K562 (cell line): ENCODE measurements at regions not wholly inside any gene's neighbourhood (a gene's known extent, or its start where the extent isn't known, plus 50 kb on each side); places are given as distances from the start of the nearest gene placed in this dataset.
A peak's percentile ranks its signal among the peaks of the same experiment; 100 is the strongest.

Experiments used
- ATAC-seq: fragments of 200-7000 bp; cut with Tn5 transposase; 3 replicates; pipeline ENCODE4 v1.9.1; 2020; ENCODE audit warnings: moderate library complexity
- BruUV-seq: library from RNA; stranded (reverse); fragments of 400-500 nt; replicated peaks from 2 replicates; lab custom pipeline; 2021; lab: Mats Ljungman, UMichigan
- CTCF ChIA-PET: fragments of 300-600 bp; formaldehyde crosslinking; extraction: SDS; loops from one replicate; lab custom pipeline; 2021; ENCODE audit warnings: low intra/inter-chr PET ratio; lab: Yijun Ruan, JAX
- POLR2A ChIA-PET: fragments of 300-600, 350-650 bp; sonication (Branson Sonifier 250); formaldehyde crosslinking; extraction: SDS; loops from one replicate; lab custom pipeline; 2021; ENCODE audit warnings: antibody characterized with exemption, inconsistent platforms; lab: Yijun Ruan, JAX
- DNase-seq, 4 experiments: peaks; one replicate each; pipeline versions ENCODE4 v3.0.0 to v3.0.0-alpha.2; 2011 to 2018; ENCODE audit warnings: low spot score in 3 of 4, mixed read lengths in 3 of 4; ENCODE audit errors: extremely low read depth in 1 of 4
- FAIRE-seq: peaks from 2 replicates; lab custom pipeline; 2011; peaks lifted over from hg19 to GRCh38; lab: Jason Lieb, UNC
- H2AFZ ChIP-seq: 2 replicates; pipeline ENCODE4 v1.6.0; 2011; ENCODE audit warnings: low read depth, low read length, control low read depth, inconsistent platforms
- H3K27ac ChIP-seq: fragments of 200-600 bp; 3 replicates; pipeline ENCODE4 v1.8.0; 2011; ENCODE audit warnings: low read depth, mild to moderate bottlenecking, control low read depth, inconsistent platforms, low read length, moderate library complexity, mixed read lengths; ENCODE audit errors: extremely low read depth
- H3K27me3 ChIP-seq, 2 experiments: fragments of 300-600 bp in 1 of 2; 2 replicates in 1 of 2; 3 replicates in 1 of 2; pipeline versions ENCODE4 v1.6.0 to v1.8.0; 2011; ENCODE audit warnings: inconsistent platforms in 2 of 2, low read length in 2 of 2, mild to moderate bottlenecking in 1 of 2, mixed read lengths in 1 of 2, moderate library complexity in 1 of 2; ENCODE audit not compliant: control insufficient read depth in 2 of 2, insufficient read depth in 2 of 2
- H3K36me3 ChIP-seq: fragments of 300-600 bp; 3 replicates; pipeline ENCODE4 v1.8.0; 2011; ENCODE audit warnings: mild to moderate bottlenecking, low read length, inconsistent platforms; ENCODE audit not compliant: control insufficient read depth, insufficient read depth
- H3K4me1 ChIP-seq, 2 experiments: fragments of 200-600 bp in 1 of 2; replicated peaks in 1 of 2; 2 replicates in 1 of 2; 3 replicates in 1 of 2; pipeline versions ENCODE4 v1.5.1 to v1.8.0; 2011; ENCODE audit warnings: inconsistent platforms in 2 of 2, low read length in 2 of 2, mild to moderate bottlenecking in 1 of 2, mixed read lengths in 1 of 2, moderate library complexity in 1 of 2; ENCODE audit not compliant: control insufficient read depth in 2 of 2, insufficient read depth in 2 of 2
- H3K4me2 ChIP-seq: 2 replicates; pipeline ENCODE4 v1.6.1; 2011; ENCODE audit warnings: low read length, control low read depth, inconsistent platforms, mixed read lengths; ENCODE audit not compliant: insufficient read depth
- H3K4me3 ChIP-seq: fragments of 200-600 bp; sonication (generic), shearing (Covaris generic); 2 replicates; pipeline ENCODE4 v1.5.1; 2016; ENCODE audit warnings: control low read depth, inconsistent platforms
- H3K79me2 ChIP-seq: fragments of 200-600 bp; 3 replicates; pipeline ENCODE4 v1.8.0; 2011; ENCODE audit warnings: low read length, inconsistent platforms; ENCODE audit not compliant: control insufficient read depth, insufficient read depth
- H3K9ac ChIP-seq, 2 experiments: 2 replicates each; pipeline versions ENCODE4 v1.6.0 to v1.6.1; 2011; ENCODE audit warnings: low read depth in 2 of 2, low read length in 2 of 2, control low read depth in 1 of 2, inconsistent platforms in 1 of 2, mild to moderate bottlenecking in 1 of 2, mixed read lengths in 1 of 2; ENCODE audit not compliant: insufficient read depth in 1 of 2
- H3K9me1 ChIP-seq: one replicate; pipeline ENCODE4 v1.6.0; 2011; ENCODE audit warnings: inconsistent platforms, mild to moderate bottlenecking, low read length, moderate library complexity; ENCODE audit not compliant: control insufficient read depth, insufficient read depth
- H3K9me3 ChIP-seq: replicated peaks from 2 replicates; pipeline ENCODE4 v1.5.1; 2011; ENCODE audit warnings: low read depth, low read length, inconsistent platforms; ENCODE audit not compliant: control insufficient read depth, insufficient read depth
- H4K20me1 ChIP-seq: replicated peaks from 2 replicates; pipeline ENCODE4 v1.6.1; 2011; ENCODE audit warnings: low read length, inconsistent platforms, mixed read lengths; ENCODE audit not compliant: control insufficient read depth, insufficient read depth
- HNRNPL ChIP-seq: fragments of 200-400 bp; formaldehyde crosslinking; IDR thresholded peaks from 2 replicates; pipeline ENCODE4 v1.6.1; 2017; ENCODE audit warnings: low read depth, mild to moderate bottlenecking, low read length
- PHF20 ChIP-seq: fragments of 450-650 bp; IDR thresholded peaks from 2 replicates; pipeline ENCODE4 v1.6.1; 2018; ENCODE audit not compliant: partially characterized antibody
- PYGO2 ChIP-seq: fragments of 450-650 bp; IDR thresholded peaks from 2 replicates; pipeline ENCODE4 v1.6.1; 2016; ENCODE audit warnings: mild to moderate bottlenecking, missing genetic modification characterization, moderate library complexity, missing compliant biosample characterization
- SAFB ChIP-seq: fragments of 200-400 bp; formaldehyde crosslinking; IDR thresholded peaks from 2 replicates; pipeline ENCODE4 v1.6.1; 2017; ENCODE audit warnings: low read depth, low read length, borderline replicate concordance
- SRSF9 ChIP-seq: fragments of 200-400 bp; formaldehyde crosslinking; IDR thresholded peaks from 2 replicates; pipeline ENCODE4 v1.6.1; 2017; ENCODE audit warnings: low read depth, low read length, borderline replicate concordance
- THRAP3 ChIP-seq: fragments of 450-650 bp; IDR thresholded peaks from 2 replicates; pipeline ENCODE4 v1.6.1; 2016; ENCODE audit warnings: mild to moderate bottlenecking, inconsistent platforms, borderline replicate concordance
- TRIM28 ChIP-seq: fragments of 450-650 bp; IDR thresholded peaks from 2 replicates; pipeline ENCODE4 v1.6.1; 2017
- ZBED1 ChIP-seq: IDR thresholded peaks from 2 replicates; pipeline ENCODE4 v1.6.1; 2014
- ZNF24 ChIP-seq: fragments of 450-650 bp; IDR thresholded peaks from 2 replicates; pipeline ENCODE4 v1.6.1; 2016
- ZNF311 ChIP-seq: fragments of 250-450 bp; sonication (Bioruptor Pico); IDR thresholded peaks from 2 replicates; pipeline ENCODE4 v1.4.0; 2020; ENCODE audit warnings: mild to moderate bottlenecking, moderate library complexity
- ZNF408 ChIP-seq: fragments of 250-450 bp; sonication (Bioruptor Pico); IDR thresholded peaks from 2 replicates; pipeline ENCODE4 v1.4.0; 2020; ENCODE audit warnings: low read depth, mild to moderate bottlenecking, moderate library complexity
- WGBS: fragments of 100-300 bp; shearing (Covaris generic); methylation state at CpG from one replicate; pipeline ENCODE4 v1.1.6; 2016; ENCODE audit warnings: low coverage, mixed read lengths; ENCODE audit not compliant: insufficient coverage; ENCODE audit errors: missing lambda C conversion rate; 5-methylcytosine and 5-hydroxymethylcytosine counted together
- in situ Hi-C: fragments of 300-500 bp; cut with MboI; formaldehyde crosslinking; loops from 4 replicates; pipeline ENCODE4 v1.15.0; 2018; ENCODE audit warnings: inconsistent platforms, mixed read lengths
- intact Hi-C: fragments of 100-400 bp; cut with micrococcal nuclease; formaldehyde crosslinking; loops from 2 replicates; pipeline ENCODE4 v1.14.2; 2022
- TF ChIP-seq, protein P1 (sequence below): fragments of 450-650 bp; IDR thresholded peaks from 2 replicates; pipeline ENCODE4 v1.6.1; 2018; ENCODE audit not compliant: partially characterized antibody
- TF ChIP-seq, protein P2 (sequence below): fragments of 250-450 bp; sonication (Bioruptor Pico); IDR thresholded peaks from 2 replicates; pipeline ENCODE4 v1.8.0; 2021; ENCODE audit warnings: borderline replicate concordance, mild to moderate bottlenecking, moderate library complexity; ENCODE audit not compliant: poor library complexity, severe bottlenecking

DNA sequence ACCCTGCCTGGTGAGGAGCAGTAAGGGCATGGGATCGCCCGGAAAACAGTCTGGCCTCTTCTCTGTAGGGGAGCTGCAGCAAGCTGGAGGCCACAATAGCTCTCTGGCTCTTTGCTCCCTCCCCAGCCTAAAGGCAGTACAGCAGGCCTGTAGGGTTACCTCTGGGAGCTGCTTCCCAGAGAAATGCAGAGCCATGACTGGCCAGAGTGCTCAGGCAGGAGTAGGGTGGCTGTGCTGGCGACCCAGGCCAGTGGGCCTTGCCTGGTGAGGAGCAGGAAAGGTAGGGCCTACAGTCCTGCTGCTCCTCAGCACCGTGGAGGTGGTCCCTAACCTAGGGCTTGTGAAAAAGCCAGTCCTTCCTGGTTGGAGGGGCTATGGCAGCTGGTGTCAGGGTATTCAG, 129.9 kb upstream of the CHD6 start:
- FAIRE-seq = no peak
- Histone ChIP-seq H3K4me1 (no peaks in the 10 kb centered on the region; a peak in 2 of 5 replicates), H3K4me2 (no peak overlapping the region), H3K4me3 (no peak overlapping the region), H3K79me2 (no peaks in the 10 kb centered on the region), H3K27ac (no peak overlapping the region), H3K9me1 (no peaks in the 10 kb centered on the region), H3K9me3 (no peaks in the 10 kb centered on the region), H4K20me1 (no peaks in the 10 kb centered on the region; the same call in 1 of the 2 replicates), H3K9ac (peak overlapping the region in 1 of 2 experiments; percentile 35; a peak in 2 of 4 replicates), H3K27me3 (no peaks in the 10 kb centered on the region; a peak in 1 of 5 replicates), H2AFZ (no peak overlapping the region), H3K36me3 (no peaks in the 10 kb centered on the region)
- peak; percentile 57 for ATAC-seq
- BruUV-seq = no TSS peak
- in situ Hi-C loops (loop anchor here (10.0 kb wide), 1 partner anchor 1667 kb away; no protein-coding TSS in a partner anchor), intact Hi-C loops (no loop called here)
- ChIA-PET POLR2A (no interaction called here), CTCF (no interaction called here)
- WGBS = 3% methylated on average over 4 of the region's 4 CpGs
- DNase-seq = no peak
- no peak for TF ChIP-seq HNRNPL
- TF ChIP-seq ZNF408 = no peak
- no peak for TF ChIP-seq THRAP3
- TF ChIP-seq ZBED1 = no peak
- no peak for TF ChIP-seq SRSF9
- TF ChIP-seq, protein P1, sequence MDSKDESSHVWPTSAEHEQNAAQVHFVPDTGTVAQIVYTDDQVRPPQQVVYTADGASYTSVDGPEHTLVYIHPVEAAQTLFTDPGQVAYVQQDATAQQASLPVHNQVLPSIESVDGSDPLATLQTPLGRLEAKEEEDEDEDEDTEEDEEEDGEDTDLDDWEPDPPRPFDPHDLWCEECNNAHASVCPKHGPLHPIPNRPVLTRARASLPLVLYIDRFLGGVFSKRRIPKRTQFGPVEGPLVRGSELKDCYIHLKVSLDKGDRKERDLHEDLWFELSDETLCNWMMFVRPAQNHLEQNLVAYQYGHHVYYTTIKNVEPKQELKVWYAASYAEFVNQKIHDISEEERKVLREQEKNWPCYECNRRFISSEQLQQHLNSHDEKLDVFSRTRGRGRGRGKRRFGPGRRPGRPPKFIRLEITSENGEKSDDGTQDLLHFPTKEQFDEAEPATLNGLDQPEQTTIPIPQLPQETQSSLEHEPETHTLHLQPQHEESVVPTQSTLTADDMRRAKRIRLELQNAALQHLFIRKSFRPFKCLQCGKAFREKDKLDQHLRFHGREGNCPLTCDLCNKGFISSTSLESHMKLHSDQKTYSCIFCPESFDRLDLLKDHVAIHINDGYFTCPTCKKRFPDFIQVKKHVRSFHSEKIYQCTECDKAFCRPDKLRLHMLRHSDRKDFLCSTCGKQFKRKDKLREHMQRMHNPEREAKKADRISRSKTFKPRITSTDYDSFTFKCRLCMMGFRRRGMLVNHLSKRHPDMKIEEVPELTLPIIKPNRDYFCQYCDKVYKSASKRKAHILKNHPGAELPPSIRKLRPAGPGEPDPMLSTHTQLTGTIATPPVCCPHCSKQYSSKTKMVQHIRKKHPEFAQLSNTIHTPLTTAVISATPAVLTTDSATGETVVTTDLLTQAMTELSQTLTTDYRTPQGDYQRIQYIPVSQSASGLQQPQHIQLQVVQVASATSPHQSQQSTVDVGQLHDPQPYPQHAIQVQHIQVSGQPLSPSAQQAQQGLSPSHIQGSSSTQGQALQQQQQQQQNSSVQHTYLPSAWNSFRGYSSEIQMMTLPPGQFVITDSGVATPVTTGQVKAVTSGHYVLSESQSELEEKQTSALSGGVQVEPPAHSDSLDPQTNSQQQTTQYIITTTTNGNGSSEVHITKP = no peak
- TF ChIP-seq PYGO2 = no peak
- TF ChIP-seq PHF20 = no peak
- no peak for TF ChIP-seq ZNF24
- no peak for TF ChIP-seq ZNF311 (CRISPR knock-in tag)
- TF ChIP-seq TRIM28 = no peak
- no peak for TF ChIP-seq SAFB
- TF ChIP-seq, protein P2, sequence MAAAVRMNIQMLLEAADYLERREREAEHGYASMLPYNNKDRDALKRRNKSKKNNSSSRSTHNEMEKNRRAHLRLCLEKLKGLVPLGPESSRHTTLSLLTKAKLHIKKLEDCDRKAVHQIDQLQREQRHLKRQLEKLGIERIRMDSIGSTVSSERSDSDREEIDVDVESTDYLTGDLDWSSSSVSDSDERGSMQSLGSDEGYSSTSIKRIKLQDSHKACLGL (CRISPR knock-in tag) = no peak
